PC-3 (cell line): ENCODE measurements at regions not wholly inside any gene's neighbourhood (a gene's known extent, or its start where the extent isn't known, plus 50 kb on each side); places are given as distances from the start of the nearest gene placed in this dataset.

Experiments used
- EZH2 ChIP-seq: fragments of 300-600 bp; sonication (generic); IDR thresholded peaks from one replicate; pipeline ENCODE4 v1.6.1; 2017; ENCODE audit warnings: antibody characterized with exemption, mild to moderate bottlenecking, low read length; ENCODE audit not compliant: unreplicated experiment
- EZH2phosphoT487 ChIP-seq: fragments of 300-600 bp; sonication (generic); IDR thresholded peaks from 2 replicates; pipeline ENCODE4 v1.6.1; 2018; ENCODE audit warnings: mild to moderate bottlenecking, antibody characterized with exemption, low read length, borderline replicate concordance
- TF ChIP-seq, protein P1 (sequence below): fragments of 300-600 bp; sonication (generic); conservative IDR thresholded peaks from 2 replicates; pipeline ENCODE4 v1.5.1; 2017; ENCODE audit warnings: antibody characterized with exemption, low read depth, mild to moderate bottlenecking, low read length

- TF ChIP-seq, protein P1, sequence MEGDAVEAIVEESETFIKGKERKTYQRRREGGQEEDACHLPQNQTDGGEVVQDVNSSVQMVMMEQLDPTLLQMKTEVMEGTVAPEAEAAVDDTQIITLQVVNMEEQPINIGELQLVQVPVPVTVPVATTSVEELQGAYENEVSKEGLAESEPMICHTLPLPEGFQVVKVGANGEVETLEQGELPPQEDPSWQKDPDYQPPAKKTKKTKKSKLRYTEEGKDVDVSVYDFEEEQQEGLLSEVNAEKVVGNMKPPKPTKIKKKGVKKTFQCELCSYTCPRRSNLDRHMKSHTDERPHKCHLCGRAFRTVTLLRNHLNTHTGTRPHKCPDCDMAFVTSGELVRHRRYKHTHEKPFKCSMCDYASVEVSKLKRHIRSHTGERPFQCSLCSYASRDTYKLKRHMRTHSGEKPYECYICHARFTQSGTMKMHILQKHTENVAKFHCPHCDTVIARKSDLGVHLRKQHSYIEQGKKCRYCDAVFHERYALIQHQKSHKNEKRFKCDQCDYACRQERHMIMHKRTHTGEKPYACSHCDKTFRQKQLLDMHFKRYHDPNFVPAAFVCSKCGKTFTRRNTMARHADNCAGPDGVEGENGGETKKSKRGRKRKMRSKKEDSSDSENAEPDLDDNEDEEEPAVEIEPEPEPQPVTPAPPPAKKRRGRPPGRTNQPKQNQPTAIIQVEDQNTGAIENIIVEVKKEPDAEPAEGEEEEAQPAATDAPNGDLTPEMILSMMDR, result no peak
- no peak for TF ChIP-seq EZH2
- no peak for TF ChIP-seq EZH2phosphoT487
These were observed 1004.6 kb upstream of the NR2F2 start for GRCh38 chr15:95325763-95326404.
